ENCODE measurements at regions not wholly inside any gene's neighbourhood (a gene's known extent, or its start where the extent isn't known, plus 50 kb on each side); places are given as distances from the start of the nearest gene placed in this dataset.

- Histone ChIP-seq H3K4me2 (ENCODE audit: low read length) (no peak overlapping the region), H3K36me3 (ENCODE audit: insufficient read depth, low read length) (no peaks in the 10 kb centered on the region), H3K4me1 (ENCODE audit: insufficient read depth, low read length, severe bottlenecking) (peaks cover 3% of the 10 kb centered on the region), H3K27ac (ENCODE audit: low read depth, low read length, poor library complexity, severe bottlenecking) (no peak overlapping the region), H4K20me1 (ENCODE audit: insufficient read depth, low read length) (no peaks in the 10 kb centered on the region), H3K79me2 (ENCODE audit: insufficient read depth, low read length) (no peaks in the 10 kb centered on the region), H2AFZ (ENCODE audit: low read length) (no peak overlapping the region), H3K4me3 (ENCODE audit: low read depth, low read length, poor library complexity, severe bottlenecking) (no peak overlapping the region), H3K9me3 (ENCODE audit: low read length) (no peaks in the 10 kb centered on the region), H3K9me2 (ENCODE audit: low read depth, low read length) (no peaks in the 10 kb centered on the region), H3K9ac (ENCODE audit: low read length) (no peak overlapping the region), H3F3A (ENCODE audit: insufficient read depth, low read length) (no peaks in the 10 kb centered on the region), H3K27me3 (ENCODE audit: insufficient read depth, low read length) (no peaks in the 10 kb centered on the region)
- TF ChIP-seq CTCF (IDR thresholded peaks at IDR 0.05; ENCODE audit: low read length) (no peak), EZH2 (IDR thresholded peaks at IDR 0.05; ENCODE audit: borderline replicate concordance, low read length) (no peak)
Measured at GRCh38 chr3:73743551-73743950, 118.8 kb upstream of the PDZRN3 start.

- no peak overlapping the region for H3K9ac ChIP-seq (ENCODE audit: low read length)
- no peak overlapping the region for H3K4me3 ChIP-seq (ENCODE audit: low read depth, low read length, poor library complexity, severe bottlenecking)
- no peak for TF ChIP-seq CTCF (IDR thresholded peaks at IDR 0.05; ENCODE audit: low read length)
- TF ChIP-seq EZH2 (IDR thresholded peaks at IDR 0.05; ENCODE audit: borderline replicate concordance, low read length), result no peak
- no peak overlapping the region for H3K4me2 ChIP-seq (ENCODE audit: low read length)
- no peaks in the 10 kb centered on the region for H4K20me1 ChIP-seq (ENCODE audit: insufficient read depth, low read length)
- H2AFZ ChIP-seq (ENCODE audit: low read length), result no peak overlapping the region
- H3K36me3 ChIP-seq (ENCODE audit: insufficient read depth, low read length), result no peaks in the 10 kb centered on the region
- H3K27me3 ChIP-seq (ENCODE audit: insufficient read depth, low read length), result no peaks in the 10 kb centered on the region
- H3K9me2 ChIP-seq (ENCODE audit: low read depth, low read length), result no peaks in the 10 kb centered on the region
- no peaks in the 10 kb centered on the region for H3K79me2 ChIP-seq (ENCODE audit: insufficient read depth, low read length)
- no peak overlapping the region for H3K27ac ChIP-seq (ENCODE audit: low read depth, low read length, poor library complexity, severe bottlenecking)
- no peaks in the 10 kb centered on the region for H3F3A ChIP-seq (ENCODE audit: insufficient read depth, low read length)
- no peaks in the 10 kb centered on the region for H3K9me3 ChIP-seq (ENCODE audit: low read length)
- no peaks in the 10 kb centered on the region for H3K4me1 ChIP-seq (ENCODE audit: insufficient read depth, low read length, severe bottlenecking)
Measured at GRCh38 chr3:73739791-73740453, 115.2 kb upstream of the PDZRN3 start.

GRCh38 chr3:73738711-73739110, 114.0 kb upstream of the PDZRN3 start:
- H3K4me2 ChIP-seq (ENCODE audit: low read length), result no peak overlapping the region
- no peaks in the 10 kb centered on the region for H3K4me1 ChIP-seq (ENCODE audit: insufficient read depth, low read length, severe bottlenecking)
- no peak overlapping the region for H3K4me3 ChIP-seq (ENCODE audit: low read depth, low read length, poor library complexity, severe bottlenecking)
- TF ChIP-seq EZH2 (IDR thresholded peaks at IDR 0.05; ENCODE audit: borderline replicate concordance, low read length) (no peak), CTCF (IDR thresholded peaks at IDR 0.05; ENCODE audit: low read length) (no peak)
- no peaks in the 10 kb centered on the region for H3K36me3 ChIP-seq (ENCODE audit: insufficient read depth, low read length)
- H3K79me2 ChIP-seq (ENCODE audit: insufficient read depth, low read length), result no peaks in the 10 kb centered on the region
- no peak overlapping the region for H3K9ac ChIP-seq (ENCODE audit: low read length)
- H3F3A ChIP-seq (ENCODE audit: insufficient read depth, low read length), result no peaks in the 10 kb centered on the region
- H2AFZ ChIP-seq (ENCODE audit: low read length), result no peak overlapping the region
- no peaks in the 10 kb centered on the region for H3K9me3 ChIP-seq (ENCODE audit: low read length)
- H3K27ac ChIP-seq (ENCODE audit: low read depth, low read length, poor library complexity, severe bottlenecking), result no peak overlapping the region
- no peaks in the 10 kb centered on the region for H3K9me2 ChIP-seq (ENCODE audit: low read depth, low read length)
- no peaks in the 10 kb centered on the region for H3K27me3 ChIP-seq (ENCODE audit: insufficient read depth, low read length)
- H4K20me1 ChIP-seq (ENCODE audit: insufficient read depth, low read length), result no peaks in the 10 kb centered on the region
